ENCODE measurements at regions not wholly inside any gene's neighbourhood (a gene's known extent, or its start where the extent isn't known, plus 50 kb on each side); places are given as distances from the start of the nearest gene placed in this dataset.
"Not testable (repeated sequence)": the region's sequence is repeated elsewhere in the genome, so short reads cannot be mapped to it uniquely, and the experiment has no call there.

- DNase-seq (ENCODE audit: low read depth in 2 of 3, low spot score in 1 of 3) = not testable (repeated sequence)
Observed at GRCh38 chr1:146645978-146646604, 292.0 kb upstream of the NBPF12 start.

DNA sequence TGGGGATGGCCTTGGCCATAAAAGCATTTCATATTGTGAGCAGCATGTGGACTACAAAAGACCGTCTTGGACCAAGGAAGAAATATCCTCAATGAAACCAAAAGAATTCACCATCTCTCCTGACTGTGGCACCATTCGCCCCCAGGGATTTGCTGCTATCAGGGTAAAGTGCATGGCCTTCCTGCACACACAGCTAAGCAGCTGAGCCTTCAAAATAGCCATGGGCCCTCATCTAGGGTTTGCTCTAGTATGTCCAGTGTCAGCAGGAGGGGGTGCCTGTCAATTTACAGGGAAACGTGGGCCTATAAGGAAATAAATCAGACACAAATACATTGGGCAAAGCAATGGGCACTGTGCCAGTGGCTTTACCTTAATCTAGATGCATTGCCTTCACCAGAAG is 296.6 kb upstream of the NBPF12 start:
- not testable (repeated sequence) for DNase-seq (ENCODE audit: low read depth in 2 of 3, low spot score in 1 of 3)

DNA sequence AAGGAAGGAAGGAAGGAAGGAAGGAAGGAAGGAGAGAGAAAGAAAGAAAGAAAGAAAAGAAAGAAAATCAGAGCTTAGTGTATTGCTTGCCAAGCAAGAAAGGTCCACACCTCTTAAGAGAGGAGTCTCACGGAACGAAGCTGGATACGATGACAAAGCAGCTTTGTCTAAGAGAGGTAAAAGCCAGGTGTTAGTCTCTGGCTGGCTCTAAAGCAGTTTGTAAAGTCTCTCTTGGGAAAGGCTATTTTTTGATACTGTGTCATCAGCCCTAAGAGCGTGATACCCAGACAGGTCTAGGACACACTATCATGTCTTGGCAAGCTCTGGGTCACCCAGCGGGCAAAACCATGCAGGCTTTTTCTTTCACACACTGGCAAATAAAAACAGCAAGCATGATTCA is 297.5 kb upstream of the NBPF12 start:
- not testable (repeated sequence) for DNase-seq (ENCODE audit: low read depth in 2 of 3, low spot score in 1 of 3)

DNA sequence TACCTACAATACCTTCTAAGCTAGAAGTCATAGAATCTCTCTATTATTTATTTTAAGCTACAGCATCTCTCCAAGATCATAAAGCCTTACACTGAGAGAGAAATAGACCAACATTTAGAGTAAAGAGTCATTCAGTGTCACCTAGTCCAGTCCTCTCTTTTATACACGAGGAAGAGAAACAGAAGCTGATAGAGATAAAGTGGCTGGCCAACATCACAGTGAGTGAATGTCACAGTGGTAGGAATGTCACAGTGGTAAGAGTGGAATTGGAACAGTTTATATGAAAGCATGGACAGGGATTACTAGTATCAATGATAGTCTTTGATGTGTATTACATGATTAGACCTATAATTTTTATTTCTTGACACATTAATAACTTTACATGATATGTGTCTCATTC is 307.8 kb upstream of the NBPF12 start:
- not testable (repeated sequence) for DNase-seq (ENCODE audit: low read depth in 2 of 3, low spot score in 1 of 3)

GRCh38 chr1:146618582-146618981 is 319.5 kb upstream of the NBPF12 start:
- not testable (repeated sequence) for DNase-seq (ENCODE audit: low read depth in 2 of 3, low spot score in 1 of 3)

DNA sequence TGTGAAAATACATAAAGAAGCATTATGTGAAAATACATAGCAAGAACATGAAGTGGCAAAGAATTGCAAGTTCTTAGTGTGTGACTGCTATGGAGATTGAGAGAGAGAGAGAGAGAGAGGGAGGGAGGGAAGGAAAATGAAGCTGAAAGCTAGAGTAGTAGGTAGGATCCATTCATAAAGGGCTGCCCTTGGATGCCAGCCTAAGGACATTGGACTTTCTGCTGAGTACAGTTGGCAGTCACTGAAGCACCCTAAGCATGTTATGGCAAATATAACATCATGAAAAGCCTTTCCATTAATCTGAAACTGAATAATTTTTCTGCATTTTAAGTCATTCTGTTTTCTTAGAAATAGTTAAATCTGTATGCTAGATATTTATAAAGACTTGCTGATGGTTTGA is 333.4 kb upstream of the NBPF12 start:
- DNase-seq (ENCODE audit: low read depth in 2 of 3, low spot score in 1 of 3) = not testable (repeated sequence)

- DNase-seq (ENCODE audit: low read depth in 2 of 3, low spot score in 1 of 3) = not testable (repeated sequence)
Observed at GRCh38 chr1:146600720-146601307, 337.3 kb upstream of the NBPF12 start.

- not testable (repeated sequence) for DNase-seq (ENCODE audit: low read depth in 2 of 3, low spot score in 1 of 3)
Observed at GRCh38 chr1:146599906-146600305, 338.2 kb upstream of the NBPF12 start.

GRCh38 chr1:146581229-146581628 is 352.4 kb upstream of the NOTCH2NLA start:
- DNase-seq (ENCODE audit: low read depth in 2 of 3, low spot score in 1 of 3) = not testable (repeated sequence)

DNA sequence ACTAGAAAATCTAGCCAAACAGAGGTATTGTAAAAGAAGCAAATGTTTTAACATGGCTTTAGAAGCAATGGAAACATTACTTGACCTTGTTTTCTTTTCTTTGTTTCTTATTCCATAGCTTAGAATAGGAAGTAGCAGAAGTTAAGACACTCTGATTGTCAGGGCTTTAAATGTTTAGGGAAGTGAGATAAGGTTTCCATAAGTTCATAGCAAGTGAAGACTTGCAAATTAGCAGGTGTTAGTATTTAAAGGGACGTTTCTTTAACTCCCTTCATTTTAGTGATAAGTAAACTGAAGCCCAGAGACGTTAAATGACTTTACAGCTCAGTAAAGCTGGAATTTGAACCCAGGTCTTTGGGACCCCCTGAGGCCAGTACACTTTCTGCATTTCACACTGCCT is 338.7 kb upstream of the NOTCH2NLA start:
- DNase-seq (ENCODE audit: low read depth in 2 of 3, low spot score in 1 of 3) = not testable (repeated sequence)

DNA sequence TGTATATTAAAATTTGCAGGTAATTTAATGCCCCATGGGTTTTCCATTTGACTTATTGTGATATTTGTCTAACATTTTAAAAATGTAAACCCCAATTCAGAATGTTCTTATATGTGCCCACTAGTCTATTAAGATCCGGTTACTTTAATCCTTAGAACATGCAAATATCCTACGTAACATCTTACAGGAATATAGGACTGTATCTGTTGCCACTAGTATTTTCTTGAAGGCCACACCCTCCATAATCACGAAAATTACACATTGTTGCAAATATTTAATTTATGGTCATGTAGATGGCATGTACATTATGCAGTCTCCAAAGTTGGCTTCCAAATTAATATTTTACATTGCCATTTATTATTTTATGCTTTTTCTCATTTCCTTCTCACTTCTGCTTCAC is 329.2 kb upstream of the NOTCH2NLA start:
- DNase-seq (ENCODE audit: low read depth in 2 of 3, low spot score in 1 of 3) = not testable (repeated sequence)

GRCh38 chr1:146556405-146556804 is 327.6 kb upstream of the NOTCH2NLA start:
- not testable (repeated sequence) for DNase-seq (ENCODE audit: low read depth in 2 of 3, low spot score in 1 of 3)

GRCh38 chr1:146552414-146552813 is 323.6 kb upstream of the NOTCH2NLA start:
- DNase-seq (ENCODE audit: low read depth in 2 of 3, low spot score in 1 of 3) = not testable (repeated sequence)

DNA sequence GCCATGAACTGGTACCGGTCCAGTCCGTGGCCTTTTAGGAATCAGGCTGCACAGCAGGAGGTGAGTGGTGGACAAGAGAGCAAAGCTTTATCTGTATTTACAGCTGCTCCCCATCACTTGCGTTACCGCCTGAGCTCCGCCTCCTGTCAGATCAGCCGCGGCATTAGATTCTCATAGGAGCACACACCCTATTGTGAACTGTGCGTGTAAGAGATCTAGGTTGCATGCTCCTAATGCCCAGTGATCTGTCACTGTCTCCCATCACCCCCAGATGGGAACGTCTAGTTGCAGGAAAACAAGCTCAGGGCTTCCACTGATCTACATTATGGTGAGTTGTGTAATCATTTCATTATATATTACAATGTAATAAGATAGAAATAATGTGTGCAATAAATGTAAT is 319.9 kb upstream of the NOTCH2NLA start:
- not testable (repeated sequence) for DNase-seq (ENCODE audit: low read depth in 2 of 3, low spot score in 1 of 3)

DNA sequence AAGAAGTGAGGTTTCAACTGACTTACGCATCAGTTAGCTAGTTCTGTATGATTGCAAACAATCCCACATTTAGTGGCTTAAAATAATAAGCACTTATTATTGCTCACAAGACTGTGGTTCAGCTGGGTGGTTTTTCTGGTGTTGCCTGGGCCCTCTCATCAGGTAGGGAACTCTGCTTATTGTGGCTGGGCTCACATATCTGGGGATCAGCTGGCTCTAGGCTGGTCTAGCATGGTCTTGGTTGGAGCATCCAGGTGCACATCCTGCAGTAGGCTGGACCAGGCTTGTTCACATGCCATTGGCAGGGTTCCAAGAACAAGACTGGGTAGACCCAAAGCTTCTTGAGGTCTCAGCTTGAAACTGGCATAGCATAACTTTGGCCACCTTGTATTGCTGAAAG is 317.4 kb upstream of the NOTCH2NLA start:
- not testable (repeated sequence) for DNase-seq (ENCODE audit: low read depth in 2 of 3, low spot score in 1 of 3)

DNA sequence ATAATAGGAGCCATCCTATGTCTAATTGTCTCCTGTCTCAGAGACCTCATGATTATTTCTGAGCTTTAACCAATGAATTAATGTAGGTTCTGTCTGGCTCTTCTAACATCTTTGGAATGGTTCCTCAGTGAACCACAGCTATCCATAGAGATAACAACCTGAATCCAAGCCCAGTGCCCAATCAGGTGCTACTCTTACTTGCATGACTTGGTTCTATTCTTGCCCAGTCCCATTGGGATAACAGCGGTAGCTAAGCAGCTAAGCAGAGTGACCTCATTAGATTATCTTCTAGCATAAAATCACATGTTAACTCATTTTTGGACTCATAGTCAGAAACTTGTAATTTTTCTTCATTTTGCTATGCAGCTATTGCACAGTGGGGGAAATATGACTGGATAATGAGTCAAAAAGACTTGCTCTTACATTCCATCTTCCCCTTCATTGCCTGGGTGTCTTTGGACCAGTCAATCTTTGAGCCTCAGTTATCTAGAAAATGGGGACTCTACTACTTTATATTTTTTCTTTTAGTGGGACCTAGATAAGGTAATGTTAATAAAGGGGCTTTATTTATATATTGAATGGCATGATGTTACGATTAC is 309.1 kb upstream of the NOTCH2NLA start:
- DNase-seq (ENCODE audit: low read depth in 2 of 3, low spot score in 1 of 3) = not testable (repeated sequence)

- not testable (repeated sequence) for DNase-seq (ENCODE audit: low read depth in 2 of 3, low spot score in 1 of 3)
Observed at GRCh38 chr1:146536028-146536427, 307.2 kb upstream of the NOTCH2NLA start.

DNA sequence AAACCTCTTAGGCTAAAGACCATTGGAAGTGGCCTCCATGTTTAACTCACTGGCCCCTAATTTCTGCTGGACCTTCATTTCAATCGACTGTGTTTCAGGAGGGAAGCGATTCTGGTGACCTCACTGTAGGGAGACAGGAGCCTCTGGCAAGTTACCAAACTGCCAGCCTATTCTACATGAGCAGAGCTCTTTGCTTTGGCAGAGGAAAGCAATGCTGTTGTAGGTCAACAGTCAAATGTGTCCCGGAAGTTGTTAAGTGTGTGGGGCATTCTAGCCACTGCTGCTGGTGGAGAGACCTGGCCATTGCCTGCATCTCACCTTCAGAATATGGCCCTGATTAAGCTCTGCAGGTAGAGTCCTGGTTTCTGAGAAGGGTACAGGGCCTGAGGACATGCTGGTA is 306.8 kb upstream of the NOTCH2NLA start:
- DNase-seq (ENCODE audit: low read depth in 2 of 3, low spot score in 1 of 3) = not testable (repeated sequence)

DNA sequence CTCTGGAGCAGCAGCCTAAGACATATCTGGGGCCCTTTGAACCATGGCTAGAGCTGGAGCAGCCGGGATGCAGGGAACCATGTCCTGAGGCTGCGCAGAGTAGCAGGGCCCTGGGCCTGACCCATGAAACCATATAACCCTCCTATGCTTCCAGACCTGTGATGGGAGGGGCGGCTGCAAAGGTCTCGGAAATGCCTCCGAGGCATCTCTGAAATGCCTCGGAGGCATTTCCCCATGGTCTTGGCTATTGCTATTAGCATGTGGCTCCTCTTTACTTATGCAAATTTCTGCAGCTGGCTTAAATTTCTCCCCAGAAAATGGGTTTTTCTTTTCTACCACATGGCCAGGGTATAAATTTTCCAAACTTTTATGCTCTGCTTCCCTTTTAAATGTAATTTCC is 302.1 kb upstream of the NOTCH2NLA start:
- not testable (repeated sequence) for DNase-seq (ENCODE audit: low read depth in 2 of 3, low spot score in 1 of 3)

DNA sequence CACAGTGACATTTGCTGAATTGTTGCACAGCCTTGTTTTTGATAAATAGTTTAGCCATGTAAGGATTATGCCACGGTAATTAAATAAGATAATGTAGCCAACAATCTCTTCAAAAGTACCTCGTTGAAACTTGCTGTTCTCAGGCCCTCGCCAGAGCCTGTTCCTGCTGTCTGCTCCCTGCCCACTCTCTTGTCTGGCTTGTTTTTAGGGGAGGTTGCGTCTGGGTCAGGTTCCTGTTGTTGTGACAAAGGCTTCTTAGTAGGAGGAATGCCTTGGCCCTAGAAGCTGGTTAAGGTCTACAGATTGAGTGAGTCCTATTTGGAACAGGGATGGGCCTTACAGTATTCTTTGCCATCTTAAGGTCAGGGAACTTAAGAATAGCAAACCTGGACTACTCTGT is 294.0 kb upstream of the NOTCH2NLA start:
- not testable (repeated sequence) for DNase-seq (ENCODE audit: low read depth in 2 of 3, low spot score in 1 of 3)

- DNase-seq (ENCODE audit: low read depth in 2 of 3, low spot score in 1 of 3) = not testable (repeated sequence)
Observed at GRCh38 chr1:146522345-146522744, 293.5 kb upstream of the NOTCH2NLA start.

- not testable (repeated sequence) for DNase-seq (ENCODE audit: low read depth in 2 of 3, low spot score in 1 of 3)
Observed at GRCh38 chr1:146521804-146522203, 293.0 kb upstream of the NOTCH2NLA start.
